Mucosa of rectum (tissue), 2 donors: ENCODE measurements at regions not wholly inside any gene's neighbourhood (a gene's known extent, or its start where the extent isn't known, plus 50 kb on each side); places are given as distances from the start of the nearest gene placed in this dataset.

Source experiments
- H3K27ac ChIP-seq, 2 donors: one replicate each; pipeline ENCODE4 v1.7.0; 2013; ENCODE audit warnings: inconsistent platforms in 2 of 2, low read depth in 2 of 2, low read length in 2 of 2
- H3K27me3 ChIP-seq, 2 donors: one replicate each; pipeline ENCODE4 v1.7.0; 2013; ENCODE audit warnings: low read length in 2 of 2; ENCODE audit not compliant: control insufficient read depth in 2 of 2, insufficient read depth in 2 of 2
- H3K36me3 ChIP-seq, 2 donors: one replicate each; pipeline ENCODE4 v1.7.0; 2013; ENCODE audit warnings: low read length in 2 of 2; ENCODE audit not compliant: control insufficient read depth in 2 of 2, insufficient read depth in 2 of 2
- H3K4me1 ChIP-seq, 2 donors: one replicate each; pipeline ENCODE4 v1.7.0; 2013; ENCODE audit warnings: low read length in 2 of 2, mild to moderate bottlenecking in 1 of 2; ENCODE audit not compliant: control insufficient read depth in 2 of 2, insufficient read depth in 2 of 2
- H3K4me3 ChIP-seq, 2 donors: one replicate each; pipeline ENCODE4 v1.7.0; 2013; ENCODE audit warnings: low read length in 2 of 2
- H3K9ac ChIP-seq, 2 donors: one replicate each; pipeline ENCODE4 v1.7.0; 2013; ENCODE audit warnings: low read length in 2 of 2, low read depth in 1 of 2, mild to moderate bottlenecking in 1 of 2
- H3K9me3 ChIP-seq, 2 donors: one replicate each; pipeline ENCODE4 v1.7.0; 2013; ENCODE audit warnings: low read length in 2 of 2; ENCODE audit not compliant: control insufficient read depth in 2 of 2
- donor health status: healthy.
- donor health status: Normal muscosa, but diverticular disease.

DNA sequence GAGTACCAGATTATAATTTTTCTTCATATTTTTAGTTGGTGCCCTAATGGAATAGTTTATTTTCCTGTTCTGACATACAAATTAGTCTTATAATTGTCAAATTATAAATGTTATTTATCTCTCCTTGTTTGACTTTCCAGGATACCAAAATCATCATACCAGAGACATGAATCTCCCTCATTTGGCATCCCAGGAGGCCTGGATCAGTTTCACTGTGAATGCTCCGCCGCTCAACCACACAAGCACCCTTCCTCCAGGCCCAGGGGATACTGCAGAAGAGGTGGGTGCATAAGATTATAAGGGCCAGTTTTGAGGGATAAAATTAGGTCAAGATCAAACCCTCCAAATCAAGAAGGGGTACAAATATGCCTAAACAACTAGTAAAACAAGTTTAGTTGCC is 1229.3 kb downstream of the CDH12 start:
- Histone ChIP-seq H3K9ac (no peak overlapping the region), H3K9me3 (no peaks in the 10 kb centered on the region), H3K27me3 (no peaks in the 10 kb centered on the region), H3K36me3 (no peaks in the 10 kb centered on the region), H3K27ac (no peak overlapping the region), H3K4me1 (no peaks in the 10 kb centered on the region), H3K4me3 (no peak overlapping the region)

GRCh38 chr5:21615195-21615765 is 1237.9 kb downstream of the CDH12 start:
- H3K9me3 ChIP-seq: peaks cover 0 to 2% of the 10 kb centered on the region in 2 donors
- H3K36me3 ChIP-seq: no peaks in the 10 kb centered on the region
- H3K9ac ChIP-seq: no peak overlapping the region
- H3K27me3 ChIP-seq: no peaks in the 10 kb centered on the region
- no peak overlapping the region for H3K27ac ChIP-seq
- no peaks in the 10 kb centered on the region for H3K4me1 ChIP-seq
- H3K4me3 ChIP-seq: no peak overlapping the region

GRCh38 chr5:21613971-21614488 is 1239.1 kb downstream of the CDH12 start:
- H3K4me1 ChIP-seq: no peaks in the 10 kb centered on the region
- no peaks in the 10 kb centered on the region for H3K27me3 ChIP-seq
- H3K9me3 ChIP-seq: peaks cover 0 to 2% of the 10 kb centered on the region in 2 donors
- no peak overlapping the region for H3K9ac ChIP-seq
- no peaks in the 10 kb centered on the region for H3K36me3 ChIP-seq
- no peak overlapping the region for H3K4me3 ChIP-seq
- H3K27ac ChIP-seq: no peak overlapping the region

- Histone ChIP-seq H3K27me3 (no peaks in the 10 kb centered on the region), H3K4me1 (no peaks in the 10 kb centered on the region), H3K36me3 (no peaks in the 10 kb centered on the region), H3K9me3 (no peaks in the 10 kb centered on the region), H3K9ac (no peak overlapping the region), H3K27ac (no peak overlapping the region), H3K4me3 (no peak overlapping the region)
Measured at GRCh38 chr5:21603796-21604195, 1249.3 kb downstream of the CDH12 start.

DNA sequence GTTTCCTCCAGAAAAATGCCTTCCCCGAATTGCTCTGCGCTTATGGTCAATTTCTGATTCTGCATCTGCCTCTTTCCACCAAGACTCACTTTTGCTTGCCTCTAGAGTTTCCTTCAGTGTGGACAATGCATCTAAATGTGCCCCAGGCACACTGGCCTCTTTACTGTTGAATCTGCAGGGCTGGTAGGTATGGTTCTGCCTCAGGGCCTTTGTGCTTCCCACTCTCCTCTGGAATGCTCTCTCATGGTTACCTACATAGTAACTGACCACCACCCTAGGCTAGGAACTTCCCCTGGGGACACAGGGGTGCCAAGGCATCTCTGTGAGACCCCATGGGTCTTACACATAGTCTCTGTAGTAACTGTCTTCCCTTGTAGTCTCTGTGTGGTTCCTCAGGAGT is 1258.6 kb downstream of the CDH12 start:
- Histone ChIP-seq H3K9ac (no peak overlapping the region), H3K27me3 (no peaks in the 10 kb centered on the region), H3K27ac (no peak overlapping the region), H3K36me3 (no peaks in the 10 kb centered on the region), H3K4me3 (no peak overlapping the region), H3K9me3 (no peaks in the 10 kb centered on the region), H3K4me1 (no peaks in the 10 kb centered on the region)

GRCh38 chr5:21593261-21593660 is 1259.9 kb downstream of the CDH12 start:
- no peaks in the 10 kb centered on the region for H3K9me3 ChIP-seq
- no peaks in the 10 kb centered on the region for H3K27me3 ChIP-seq
- H3K4me3 ChIP-seq: no peak overlapping the region
- no peak overlapping the region for H3K27ac ChIP-seq
- no peaks in the 10 kb centered on the region for H3K4me1 ChIP-seq
- no peak overlapping the region for H3K9ac ChIP-seq
- no peaks in the 10 kb centered on the region for H3K36me3 ChIP-seq

GRCh38 chr5:21581508-21581907 is 1271.6 kb downstream of the CDH12 start:
- Histone ChIP-seq H3K9ac (no peak overlapping the region), H3K36me3 (no peaks in the 10 kb centered on the region), H3K4me1 (no peaks in the 10 kb centered on the region), H3K4me3 (no peak overlapping the region), H3K27ac (no peak overlapping the region), H3K27me3 (no peaks in the 10 kb centered on the region), H3K9me3 (no peaks in the 10 kb centered on the region)

GRCh38 chr5:21574961-21575360 is 1278.2 kb downstream of the CDH12 start:
- Histone ChIP-seq H3K27me3 (no peaks in the 10 kb centered on the region), H3K36me3 (no peaks in the 10 kb centered on the region), H3K27ac (no peak overlapping the region), H3K4me1 (no peaks in the 10 kb centered on the region), H3K9ac (no peak overlapping the region), H3K4me3 (no peak overlapping the region), H3K9me3 (no peaks in the 10 kb centered on the region)

GRCh38 chr5:21574438-21574837 is 1278.7 kb downstream of the CDH12 start:
- Histone ChIP-seq H3K27me3 (no peaks in the 10 kb centered on the region), H3K4me3 (no peak overlapping the region), H3K9ac (no peak overlapping the region), H3K9me3 (no peaks in the 10 kb centered on the region), H3K36me3 (no peaks in the 10 kb centered on the region), H3K4me1 (no peaks in the 10 kb centered on the region), H3K27ac (no peak overlapping the region)

GRCh38 chr5:21573416-21574314 is 1279.5 kb downstream of the CDH12 start:
- no peaks in the 10 kb centered on the region for H3K9me3 ChIP-seq
- no peak overlapping the region for H3K9ac ChIP-seq
- H3K4me3 ChIP-seq: no peak overlapping the region
- H3K27me3 ChIP-seq: no peaks in the 10 kb centered on the region
- H3K36me3 ChIP-seq: no peaks in the 10 kb centered on the region
- no peak overlapping the region for H3K27ac ChIP-seq
- H3K4me1 ChIP-seq: no peaks in the 10 kb centered on the region
